ENCODE measurements at regions not wholly inside any gene's neighbourhood (a gene's known extent, or its start where the extent isn't known, plus 50 kb on each side); places are given as distances from the start of the nearest gene placed in this dataset.

- no peak for TF ChIP-seq CTCF (tag by site-specific recombination; IDR thresholded peaks at IDR 0.05)
- no peak for TF ChIP-seq ZNF335 (tag by site-specific recombination; conservative IDR thresholded peaks at IDR 0.05)
- TF ChIP-seq MYNN (tag by site-specific recombination; IDR thresholded peaks at IDR 0.05; ENCODE audit: borderline replicate concordance) = no peak
- TF ChIP-seq AEBP2 (tag by site-specific recombination; IDR thresholded peaks at IDR 0.05; ENCODE audit: borderline replicate concordance) = no peak
Observed at GRCh38 chr1:61618193-61618592, 106.7 kb downstream of the TM2D1 start.

All from HEK293 (cell line).